HG02852 (cell line): ENCODE measurements at regions not wholly inside any gene's neighbourhood (a gene's known extent, or its start where the extent isn't known, plus 50 kb on each side); places are given as distances from the start of the nearest gene placed in this dataset.
"Not testable (repeated sequence)": the region's sequence is repeated elsewhere in the genome, so short reads cannot be mapped to it uniquely, and the experiment has no call there.

Experiments
- ATAC-seq: cut with Tn5 transposase; IDR thresholded peaks from one replicate; pipeline ENCODE4 v1.9.1; 2021; ENCODE audit warnings: mild to moderate bottlenecking, moderate library complexity; ENCODE audit not compliant: unreplicated experiment

DNA sequence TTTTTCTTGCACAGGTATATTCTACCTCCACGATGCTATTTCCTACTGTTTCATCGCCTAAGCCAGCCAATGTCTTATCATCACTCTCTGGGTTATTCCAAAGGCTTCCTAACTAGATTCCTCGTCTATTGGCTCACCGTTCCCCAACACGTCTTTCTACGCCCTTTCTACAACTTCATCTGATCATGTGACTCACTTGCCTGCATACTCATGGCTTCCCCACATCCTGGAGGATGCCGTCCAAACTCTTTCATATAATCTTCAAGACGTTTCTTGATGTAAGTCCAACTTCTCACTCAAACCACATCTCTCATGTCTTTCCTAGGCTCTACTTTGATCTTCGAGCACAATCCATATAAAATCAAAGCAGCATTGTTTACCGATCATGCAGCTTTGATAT lies 322.0 kb upstream of the PPARGC1A start:
- ATAC-seq = no peak

DNA sequence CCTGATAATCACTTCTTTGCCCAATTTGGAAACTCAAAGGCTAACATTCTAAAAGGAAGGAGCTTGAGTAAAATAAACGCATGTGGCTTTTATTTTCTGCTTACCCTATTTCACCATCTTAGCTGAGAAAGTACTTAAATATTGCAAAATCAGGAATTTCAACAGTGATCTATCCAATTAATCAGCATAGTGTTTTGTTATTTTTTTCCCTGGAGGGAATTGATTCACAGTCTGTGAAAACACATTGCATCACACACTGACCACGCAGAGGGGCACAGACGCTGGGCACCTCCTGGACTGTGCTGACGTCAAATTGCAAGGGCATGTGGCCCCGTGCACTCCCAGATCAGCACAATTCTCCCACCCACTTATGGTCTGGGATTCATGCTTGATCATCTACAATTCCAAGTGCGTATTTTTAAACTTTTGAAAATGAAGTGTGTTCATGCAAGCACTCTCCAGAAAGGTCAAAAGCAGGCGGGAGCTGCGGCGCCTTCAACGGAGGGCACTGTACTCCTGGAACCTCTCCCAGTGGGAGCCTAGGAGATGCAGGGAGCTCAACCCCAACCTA lies 320.6 kb upstream of the PPARGC1A start:
- no peak for ATAC-seq

DNA sequence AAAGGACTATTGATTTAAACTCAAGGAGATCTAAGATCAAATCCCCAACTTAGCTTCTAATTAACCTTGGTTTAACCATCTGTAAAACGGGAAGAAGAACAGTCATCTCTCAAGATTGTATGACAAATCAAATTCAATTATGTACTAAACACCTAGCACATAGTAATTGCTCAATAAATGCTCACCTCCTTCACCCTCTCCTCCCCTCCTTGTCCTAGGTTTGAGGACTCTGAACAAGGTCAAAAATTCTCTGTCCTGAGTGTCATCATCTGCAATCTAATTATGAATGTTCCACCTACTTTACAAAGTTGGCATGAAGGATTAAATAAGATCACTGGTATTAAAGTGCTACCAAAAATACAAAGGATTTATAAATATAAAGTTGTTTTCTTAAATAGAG lies 320.1 kb upstream of the PPARGC1A start:
- ATAC-seq = no peak

DNA sequence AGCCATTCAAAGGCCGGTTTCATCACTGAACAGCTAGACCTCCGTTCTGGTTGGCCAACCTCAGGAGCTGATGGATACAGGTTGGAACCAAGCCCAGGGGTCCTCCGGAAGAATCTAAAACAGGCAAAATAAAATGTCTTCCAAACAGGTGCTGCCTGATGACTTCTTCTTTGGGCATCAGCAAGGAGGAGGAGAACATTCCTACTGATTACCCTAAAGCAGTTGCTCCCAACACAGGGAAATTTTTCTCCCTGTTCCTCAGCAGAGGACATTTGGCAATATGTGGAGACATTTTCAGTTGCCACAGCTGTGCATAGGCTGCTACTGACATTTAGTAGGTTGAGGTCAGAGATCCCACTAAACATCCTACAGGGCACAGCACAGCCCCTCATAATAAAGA lies 319.3 kb upstream of the PPARGC1A start:
- ATAC-seq = no peak

DNA sequence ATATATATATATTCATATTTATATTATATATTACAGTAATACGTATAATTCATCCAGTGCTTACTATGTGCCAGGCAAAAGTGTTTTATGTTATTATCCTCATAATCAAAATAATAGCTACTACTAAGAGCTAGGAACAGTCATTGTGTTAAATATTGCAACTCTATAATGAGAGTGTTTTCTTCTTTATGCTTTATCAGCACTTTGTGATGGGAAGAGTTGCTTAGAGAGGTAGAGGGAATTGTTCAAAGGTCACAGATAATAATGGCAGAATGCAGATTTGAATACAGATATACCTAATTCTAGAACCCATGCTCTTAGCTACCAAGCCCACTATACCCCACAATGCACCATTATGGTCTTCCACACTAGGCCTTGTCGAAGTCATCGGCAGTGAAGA lies 318.8 kb upstream of the PPARGC1A start:
- no peak for ATAC-seq

DNA sequence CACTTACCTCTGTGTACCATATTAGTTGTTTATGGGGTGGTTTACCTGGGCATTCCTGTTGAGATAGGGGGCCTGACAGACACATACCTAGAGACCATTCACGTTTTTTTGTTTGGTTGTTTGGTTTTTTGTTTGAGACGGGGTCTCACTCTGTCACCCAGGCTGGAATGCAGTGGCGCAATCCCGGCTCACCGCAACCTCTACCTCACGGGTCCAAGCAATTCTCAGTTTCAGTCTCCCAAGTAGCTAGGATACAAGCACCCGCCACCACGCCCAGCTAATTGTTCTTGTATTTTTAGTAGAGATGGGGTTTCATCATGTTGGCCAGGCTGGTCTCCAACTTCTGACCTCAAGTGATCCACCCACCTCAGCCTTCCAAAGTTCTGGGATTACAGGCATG lies 314.9 kb upstream of the PPARGC1A start:
- ATAC-seq = not testable (repeated sequence)

DNA sequence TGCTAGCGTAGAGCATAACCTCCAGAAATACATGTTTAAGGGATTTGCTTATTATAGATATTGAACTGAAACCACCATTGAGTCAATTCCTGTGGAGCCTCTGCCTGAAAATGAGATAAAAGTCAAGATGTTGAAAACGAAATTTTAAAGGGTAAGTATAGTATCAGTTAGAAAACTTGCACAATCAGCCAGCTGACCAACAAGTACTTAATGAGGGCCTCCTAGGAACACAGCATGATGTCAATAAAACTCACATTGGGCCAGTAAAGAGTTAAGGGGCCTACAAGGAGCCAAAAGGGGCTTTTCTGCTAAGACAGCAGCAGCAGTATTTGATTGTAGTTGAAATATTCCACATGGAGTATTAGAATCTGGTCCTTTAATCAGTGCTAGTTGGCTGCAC lies 314.1 kb upstream of the PPARGC1A start:
- ATAC-seq = no peak

DNA sequence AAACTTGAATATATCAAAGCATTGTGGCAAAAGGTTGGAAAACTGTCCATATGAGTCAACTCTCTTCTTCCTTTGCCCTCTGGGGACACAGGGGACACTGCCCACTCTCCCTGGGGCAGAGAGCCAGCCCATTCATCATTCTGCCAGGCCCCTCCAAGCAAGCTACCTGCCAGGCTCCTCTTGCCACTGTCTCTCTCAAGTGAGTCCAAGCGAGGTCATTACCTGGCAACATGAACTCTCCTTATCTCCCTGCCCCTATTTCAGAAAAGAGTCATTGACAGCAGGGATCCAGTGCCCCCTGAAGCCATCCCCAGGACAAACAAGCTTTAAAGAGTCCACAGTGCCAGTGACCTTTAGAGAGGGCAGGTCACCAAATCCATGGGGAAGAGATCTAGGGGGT lies 312.7 kb upstream of the PPARGC1A start:
- no peak for ATAC-seq

DNA sequence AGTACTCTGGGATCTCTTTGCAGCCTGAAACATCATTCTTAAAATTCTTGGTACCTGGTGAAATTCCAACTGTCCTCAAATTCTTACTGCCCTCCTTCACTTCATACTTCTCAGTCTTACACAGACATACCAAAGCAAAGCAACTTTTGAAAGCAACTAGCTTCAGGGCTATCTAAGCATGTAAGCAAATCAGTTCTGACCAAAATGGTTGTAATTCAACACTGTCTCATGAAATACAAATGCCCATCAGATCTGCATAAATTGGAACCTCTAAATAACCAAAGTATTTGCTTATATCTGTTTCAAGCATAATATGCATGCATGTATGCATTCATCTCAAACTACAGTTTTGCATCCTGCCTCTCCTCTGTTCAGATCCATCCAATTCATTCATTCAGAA lies 308.1 kb upstream of the PPARGC1A start:
- ATAC-seq = no peak

DNA sequence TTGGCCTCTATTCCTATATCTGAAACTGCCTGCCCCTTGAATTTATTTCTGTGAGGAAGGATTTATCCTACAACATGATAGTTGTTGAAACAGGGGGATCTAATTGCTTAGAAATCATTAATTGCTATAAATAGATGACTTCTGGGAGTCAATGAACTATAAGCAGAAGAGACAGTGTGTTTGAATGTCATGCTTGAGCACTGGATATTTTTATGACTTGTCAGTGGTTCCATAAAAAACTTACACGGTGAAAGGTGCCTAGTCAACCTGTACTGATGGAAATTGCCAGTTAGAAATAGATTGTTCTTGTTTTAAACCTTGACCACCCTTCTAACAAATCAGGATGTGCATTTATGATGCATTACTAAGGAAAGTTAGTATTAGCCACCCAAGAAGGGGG lies 306.9 kb upstream of the PPARGC1A start:
- ATAC-seq = no peak

DNA sequence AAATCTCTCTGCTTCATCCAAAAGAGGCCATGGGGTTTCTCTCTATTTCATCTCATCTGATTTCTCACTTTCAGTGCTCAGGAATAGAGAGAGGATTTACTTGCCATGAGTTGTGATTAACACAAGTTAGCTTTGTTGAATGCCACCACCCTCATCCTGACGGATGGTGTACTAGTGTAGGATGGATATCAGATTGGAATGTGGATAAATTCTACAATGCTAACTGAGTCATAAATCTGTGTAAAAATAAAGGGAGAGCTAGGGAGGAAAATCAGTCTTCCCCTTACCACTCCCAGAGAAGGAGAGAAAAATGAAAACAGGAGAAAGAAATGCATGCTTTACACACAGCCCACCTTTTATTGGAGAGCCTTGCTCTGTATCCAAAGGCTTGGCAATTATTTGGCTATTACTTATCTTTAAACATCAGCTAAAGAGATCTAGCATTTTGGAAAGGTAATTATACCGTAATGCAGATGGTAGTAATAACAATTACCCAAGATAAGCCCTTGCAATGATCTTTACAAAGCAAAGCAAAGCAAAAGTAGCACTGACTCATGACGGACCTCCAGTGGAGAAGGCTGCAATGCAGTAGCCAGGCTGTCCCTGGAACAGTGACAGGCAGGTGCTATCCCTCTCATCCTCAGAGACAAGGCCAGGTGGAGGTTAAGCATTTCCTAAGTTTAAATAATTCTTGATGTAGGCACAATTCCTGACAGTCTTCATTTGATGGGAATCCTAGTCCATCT lies 306.3 kb upstream of the PPARGC1A start:
- no peak for ATAC-seq

DNA sequence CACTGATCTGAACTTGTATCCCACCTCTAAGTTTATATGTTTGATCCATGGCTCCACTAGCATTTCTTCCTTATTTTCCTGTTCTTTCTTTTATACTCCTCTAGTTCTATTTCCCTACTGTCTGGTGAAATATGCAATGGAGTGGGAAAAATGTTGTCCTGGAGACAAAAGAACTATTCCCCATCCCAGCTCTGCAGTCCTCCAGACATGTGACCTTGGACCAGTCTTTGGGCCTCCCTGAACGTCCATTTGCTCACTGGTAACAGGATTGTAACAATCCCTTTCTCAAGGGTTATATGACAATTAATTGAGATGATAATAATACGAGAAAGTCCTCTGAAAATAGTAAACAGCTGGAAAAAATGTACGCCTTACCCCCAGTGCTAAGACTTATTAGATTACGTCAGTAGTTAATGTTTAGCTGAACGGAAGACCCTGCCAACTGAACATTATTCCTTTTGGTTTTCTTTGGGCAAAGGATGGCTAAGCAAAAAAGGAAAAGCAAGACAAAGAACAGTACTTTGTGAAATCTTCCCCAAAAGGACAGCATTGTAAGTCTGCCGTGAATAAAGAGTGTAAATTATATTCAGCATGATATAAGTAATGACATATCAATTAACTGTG lies 302.3 kb upstream of the PPARGC1A start:
- ATAC-seq = no peak

DNA sequence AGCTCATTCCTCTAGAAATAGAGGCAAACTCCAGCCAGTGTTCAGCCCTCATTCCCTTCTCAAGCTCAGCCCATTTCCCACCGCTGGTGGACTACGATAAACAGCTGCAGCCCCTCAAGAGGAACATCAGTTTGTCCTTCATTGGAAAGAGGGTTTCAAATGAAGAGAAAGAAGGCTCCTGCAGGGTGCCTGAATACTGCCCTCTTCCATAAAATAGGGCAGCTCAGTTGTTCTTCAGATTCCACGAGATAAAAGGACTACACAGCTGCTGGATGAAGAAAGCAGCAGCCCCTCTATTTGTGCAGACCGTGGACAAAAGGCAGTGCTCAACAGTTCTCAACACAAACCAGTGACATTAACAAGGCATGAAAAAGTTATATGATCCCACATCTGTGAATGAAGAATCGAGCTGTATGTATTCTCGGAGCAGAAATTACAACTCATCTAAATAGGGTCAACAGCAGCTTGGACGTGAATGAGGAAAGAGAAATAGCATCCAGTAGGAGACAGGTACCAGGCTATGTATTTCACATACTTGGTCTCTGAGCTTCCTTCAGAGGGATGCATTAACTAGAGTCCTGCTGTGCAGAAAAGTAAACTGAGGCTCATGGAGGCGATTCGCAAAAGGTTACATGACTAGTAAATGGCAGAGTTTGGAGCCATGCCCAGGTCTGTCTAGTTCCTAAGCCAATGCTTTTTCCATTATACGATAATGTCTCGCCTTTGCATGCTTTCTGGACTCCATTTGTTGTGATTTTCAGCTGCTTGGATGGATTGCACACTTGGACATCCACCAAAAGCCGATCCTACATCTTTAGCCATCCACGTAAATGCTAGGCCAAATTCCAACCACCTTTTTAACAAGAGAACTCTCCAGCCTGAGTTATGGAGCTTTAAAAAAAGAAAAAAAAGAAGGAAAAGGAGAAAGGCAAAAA lies 301.2 kb upstream of the PPARGC1A start:
- no peak for ATAC-seq

DNA sequence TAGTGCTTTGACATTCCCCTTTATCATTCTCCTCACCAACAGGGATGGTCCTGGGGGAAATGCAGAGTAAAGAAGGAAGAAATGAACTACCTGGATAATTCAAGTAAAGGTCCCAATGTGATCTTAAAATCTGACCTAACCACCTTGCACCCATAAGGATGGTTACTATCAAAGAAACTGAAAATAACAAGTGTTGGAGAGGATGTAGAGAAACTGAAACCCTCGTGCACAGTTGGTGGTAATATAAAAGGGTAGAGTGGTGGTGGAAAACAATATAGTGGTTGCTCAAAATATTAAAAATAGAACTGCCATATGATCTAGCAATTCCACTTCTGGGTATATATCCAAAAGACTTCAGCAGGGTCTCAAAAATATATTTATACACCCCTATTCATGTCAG lies 298.6 kb upstream of the PPARGC1A start:
- ATAC-seq = no peak

DNA sequence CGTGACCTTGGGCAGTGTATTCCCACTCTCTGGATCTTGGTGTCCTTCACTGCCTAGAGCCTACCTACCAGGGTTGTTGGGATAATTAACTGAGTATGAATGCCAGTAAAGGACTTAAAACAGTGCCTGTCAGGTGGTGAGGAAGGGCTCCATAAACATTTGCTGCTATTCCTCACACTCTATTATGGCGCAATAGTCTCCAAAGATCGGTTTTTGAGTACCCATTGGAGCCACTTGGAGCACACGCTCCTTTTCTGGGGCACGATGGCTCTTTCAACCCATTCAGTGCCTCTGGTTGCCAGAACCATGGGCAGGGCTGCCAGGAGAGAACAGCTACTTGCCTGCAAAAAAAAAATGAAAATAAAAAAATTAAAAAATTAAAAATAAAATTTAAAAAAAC lies 296.6 kb upstream of the PPARGC1A start:
- no peak for ATAC-seq

DNA sequence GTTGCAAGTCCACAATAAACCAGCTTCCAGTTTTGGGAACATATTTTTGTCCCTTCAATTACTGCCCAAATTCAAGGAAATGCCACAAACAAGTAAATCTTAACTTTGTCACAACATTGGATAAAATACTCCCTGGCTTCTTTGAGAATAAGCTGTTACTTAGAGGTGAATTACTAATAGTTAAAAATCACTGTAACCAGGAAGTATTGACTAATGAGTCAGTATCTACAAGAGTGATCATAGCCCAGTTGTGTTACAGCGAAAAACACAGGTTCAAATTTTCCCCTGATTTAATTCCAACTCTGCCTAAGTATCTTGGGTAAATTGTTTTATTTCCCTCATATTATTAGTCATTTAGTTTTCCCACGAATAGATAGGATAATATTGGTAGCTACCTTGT lies 291.2 kb upstream of the PPARGC1A start:
- no peak for ATAC-seq

DNA sequence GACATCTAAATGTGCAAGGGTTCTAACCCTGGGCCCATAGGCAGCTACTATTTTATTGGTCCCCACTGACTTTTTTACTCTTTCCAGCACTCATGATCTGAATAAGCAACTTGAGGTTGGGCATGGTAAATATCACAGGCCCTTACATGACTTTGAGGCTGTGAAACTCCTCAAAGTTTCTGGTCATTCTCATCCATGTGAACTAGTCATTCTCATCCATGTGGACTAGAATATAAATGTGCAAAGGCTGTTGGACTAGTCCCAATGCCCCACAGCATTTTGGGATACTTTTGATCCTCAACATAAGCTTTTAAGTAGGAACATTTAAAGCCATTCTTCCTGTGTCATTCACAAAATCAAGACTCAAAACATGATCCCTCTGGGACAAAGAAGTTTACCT lies 290.7 kb upstream of the PPARGC1A start:
- ATAC-seq = no peak

DNA sequence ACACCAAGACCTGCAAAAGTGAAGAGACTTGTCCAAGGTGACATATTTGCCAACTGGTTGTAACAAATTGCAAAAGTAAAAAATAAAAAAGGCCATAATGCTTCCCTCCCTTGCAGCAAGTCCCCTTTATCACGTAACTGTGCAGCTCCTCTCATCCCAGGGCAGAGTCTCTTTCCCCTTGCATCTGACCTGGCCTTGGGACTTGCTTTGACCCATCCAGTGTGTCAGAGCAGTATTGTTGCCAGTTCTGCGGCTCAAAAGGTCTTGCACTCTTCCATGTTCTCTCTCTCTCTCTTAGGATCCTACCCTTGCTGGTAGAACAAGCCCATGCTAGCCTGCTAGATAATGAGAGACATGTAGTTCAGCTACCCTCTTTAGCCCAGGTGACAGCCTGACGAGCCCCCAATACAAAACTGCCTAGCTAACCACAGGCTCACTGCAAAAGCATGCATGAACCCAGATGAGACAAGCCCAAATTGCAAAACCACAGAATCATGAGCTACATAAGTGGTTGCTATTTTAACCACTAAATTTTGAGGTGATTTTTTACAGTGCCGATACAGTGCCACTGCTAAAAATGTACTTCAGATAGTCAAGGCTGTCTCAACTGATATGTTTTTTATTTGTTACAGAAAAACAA lies 289.5 kb upstream of the PPARGC1A start:
- no peak for ATAC-seq

DNA sequence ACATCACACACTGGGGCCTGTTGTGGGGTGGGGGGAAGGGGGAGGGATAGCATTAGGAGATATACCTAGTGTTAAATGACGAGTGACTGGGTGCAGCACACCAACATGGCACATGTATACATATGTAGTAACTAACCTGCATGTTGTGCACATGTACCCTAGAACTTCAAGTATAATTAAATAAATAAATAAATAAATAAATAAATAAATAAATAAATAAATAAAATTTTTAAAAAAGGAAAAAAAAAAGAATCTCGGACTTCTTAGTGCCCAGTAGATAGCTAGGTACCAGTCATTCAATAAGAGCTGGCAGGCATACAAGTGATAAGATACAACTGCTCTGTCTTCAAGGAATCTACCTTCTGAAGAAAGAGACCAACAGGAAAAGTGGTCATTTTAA lies 287.6 kb upstream of the PPARGC1A start:
- not testable (repeated sequence) for ATAC-seq

DNA sequence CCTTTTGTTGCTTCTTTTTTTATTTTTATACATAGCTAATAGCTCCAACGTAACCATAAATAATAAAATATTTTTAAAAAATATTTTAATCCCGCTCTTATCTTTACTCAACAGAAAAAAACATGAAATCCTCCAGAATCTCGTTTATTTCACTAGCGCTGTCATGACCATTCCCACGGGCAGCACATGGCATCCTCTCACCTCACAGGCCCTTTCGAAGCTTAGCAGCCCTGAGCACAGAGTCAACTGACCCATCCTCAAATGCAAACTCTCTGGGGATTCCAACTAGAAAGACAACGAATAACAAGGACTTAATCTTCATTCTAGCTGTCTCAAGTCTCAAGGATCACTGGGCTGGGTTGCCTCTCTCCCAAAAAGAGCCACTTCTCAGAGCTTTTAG lies 285.9 kb upstream of the PPARGC1A start:
- no peak for ATAC-seq

DNA sequence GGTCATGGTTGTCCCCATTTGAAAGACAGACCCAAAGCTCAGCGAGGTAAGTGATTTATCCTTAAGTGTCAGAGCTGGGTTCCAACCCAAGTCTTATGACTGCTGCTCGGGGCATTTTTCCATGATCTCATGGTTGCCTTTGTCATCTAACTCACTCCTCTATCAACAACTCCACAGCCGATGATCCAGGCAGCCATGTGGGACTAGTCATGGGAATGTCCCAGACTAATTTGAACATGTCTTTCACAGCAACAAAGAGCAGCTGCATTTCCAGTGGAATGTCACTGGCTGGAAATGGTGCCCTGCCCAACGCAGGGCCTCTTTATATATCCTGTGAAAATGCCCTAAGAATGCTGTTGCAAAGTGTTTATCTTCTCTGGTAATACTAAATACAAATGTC lies 284.8 kb upstream of the PPARGC1A start:
- no peak for ATAC-seq
